ENCODE measurements at regions not wholly inside any gene's neighbourhood (a gene's known extent, or its start where the extent isn't known, plus 50 kb on each side); places are given as distances from the start of the nearest gene placed in this dataset.

DNA sequence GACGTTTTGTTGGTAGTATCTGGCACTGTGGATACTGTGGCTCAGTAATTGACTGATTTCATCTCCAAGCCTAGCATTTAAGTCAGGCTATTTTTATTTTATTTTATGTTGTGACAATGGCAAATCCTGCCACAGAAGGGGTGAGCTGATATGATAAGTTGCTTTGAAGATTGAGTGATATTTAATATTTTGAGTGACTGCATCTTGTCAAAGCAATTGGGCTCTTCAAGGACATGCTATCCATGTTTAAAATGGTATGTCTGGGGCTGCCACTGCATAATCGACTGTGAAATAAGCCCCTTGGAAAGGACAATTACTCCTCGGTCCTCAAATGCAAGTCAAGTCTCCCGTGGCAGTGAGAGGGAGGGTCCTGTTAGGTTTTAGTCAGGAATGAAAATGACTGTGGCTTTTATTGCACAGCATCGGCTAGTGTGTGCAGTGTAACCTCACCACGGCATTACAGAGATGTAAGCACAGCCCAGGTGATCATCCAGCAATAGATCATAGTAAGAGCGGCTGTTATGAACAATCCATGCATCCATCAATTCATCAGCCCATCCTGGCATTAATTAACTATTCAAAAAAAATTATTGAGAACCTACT is 178.2 kb downstream of the GBA3 start:
- DNase-seq (ENCODE audit: low spot score) = no peak

DNA sequence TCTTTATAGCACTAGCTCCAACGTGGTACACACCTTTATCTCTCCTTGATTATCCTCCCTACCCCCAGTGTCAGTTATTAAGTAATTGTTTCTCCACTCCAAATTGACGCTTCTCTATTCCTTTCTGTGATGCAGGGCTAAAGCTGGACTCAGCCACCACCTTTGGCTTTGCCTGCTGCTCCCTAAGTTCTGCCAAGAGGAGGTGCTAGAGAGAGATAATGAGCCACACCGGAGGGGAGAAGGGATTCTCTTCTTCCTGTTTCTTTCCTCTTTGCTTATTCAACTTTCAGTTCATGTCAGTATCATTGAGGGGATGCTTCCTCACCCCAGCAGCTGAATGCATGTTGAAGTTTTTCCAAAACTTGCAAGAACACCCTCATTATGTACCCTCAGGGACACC is 176.5 kb downstream of the GBA3 start:
- DNase-seq (ENCODE audit: low spot score) = no peak

Data from pons (tissue), 1 donor.